ENCODE measurements at regions not wholly inside any gene's neighbourhood (a gene's known extent, or its start where the extent isn't known, plus 50 kb on each side); places are given as distances from the start of the nearest gene placed in this dataset.

GRCh38 chr5:23721336-23721735 lies 213.9 kb downstream of the PRDM9 start:
- TF ChIP-seq CTCF (IDR thresholded peaks at IDR 0.05; ENCODE audit: poor library complexity, severe bottlenecking), result no peak
- TF ChIP-seq POLR2AphosphoS5 (IDR thresholded peaks at IDR 0.05), result no peak
- no peak for TF ChIP-seq EZH2 (IDR thresholded peaks at IDR 0.05; ENCODE audit: borderline replicate concordance, insufficient read depth, low read length, poor library complexity, severe bottlenecking)
- TF ChIP-seq MXI1 (conservative IDR thresholded peaks at IDR 0.05; ENCODE audit: poor library complexity, severe bottlenecking), result no peak
- no peak for TF ChIP-seq EP300 (conservative IDR thresholded peaks at IDR 0.05; ENCODE audit: poor library complexity, severe bottlenecking)
